Cardiac septum (tissue), 1 donor: ENCODE measurements at regions not wholly inside any gene's neighbourhood (a gene's known extent, or its start where the extent isn't known, plus 50 kb on each side); places are given as distances from the start of the nearest gene placed in this dataset.
"Not testable (repeated sequence)": the region's sequence is repeated elsewhere in the genome, so short reads cannot be mapped to it uniquely, and the experiment has no call there.

ENCODE experiments used
- DNase-seq: peaks from one replicate; pipeline ENCODE4 v3.0.0-alpha.2; 2020; ENCODE audit warnings: low spot score
- intact Hi-C: fragments of 100-400 bp; cut with DNase I; formaldehyde crosslinking; loops from one replicate; pipeline ENCODE4 v1.14.0; 2022
- donor health status: DM: no; HTN: no; CAD: no.

GRCh38 chr10:78342827-78343653 is 309.4 kb downstream of the RPS24 start:
- DNase-seq: peak; percentile 66

GRCh38 chr10:78344257-78344656 is 310.6 kb downstream of the RPS24 start:
- DNase-seq: peak; percentile 19

More at GRCh38 chr10:78342827-78343653, 309.4 kb downstream of the RPS24 start:
- intact Hi-C loops: no loop called here

GRCh38 chr10:78345515-78345914 is 311.9 kb downstream of the RPS24 start:
- intact Hi-C loops: not testable (repeated sequence)
- DNase-seq: peak; percentile 24

More at GRCh38 chr10:78344257-78344656, 310.6 kb downstream of the RPS24 start:
- intact Hi-C loops: not testable (repeated sequence)

DNA sequence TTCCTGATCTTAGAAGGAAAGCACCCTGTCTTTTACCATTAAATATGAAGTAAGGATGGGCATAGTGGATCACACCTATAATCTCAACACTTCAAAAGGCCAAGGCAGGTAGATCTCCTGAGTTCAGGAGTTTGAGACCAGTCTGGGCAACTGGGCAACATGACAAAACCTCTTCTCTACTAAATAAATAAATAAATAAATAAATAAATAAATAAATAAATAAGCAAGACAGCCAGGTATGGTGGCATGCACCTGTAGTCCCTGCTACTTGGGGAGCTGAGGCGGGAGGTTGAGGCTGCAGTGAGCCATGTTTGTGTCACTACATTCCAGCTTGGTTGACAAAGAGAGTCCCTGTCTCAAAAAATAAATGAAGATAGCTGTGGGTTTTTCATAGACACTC is 313.1 kb downstream of the RPS24 start:
- DNase-seq: no peak
- intact Hi-C loops: no loop called here

DNA sequence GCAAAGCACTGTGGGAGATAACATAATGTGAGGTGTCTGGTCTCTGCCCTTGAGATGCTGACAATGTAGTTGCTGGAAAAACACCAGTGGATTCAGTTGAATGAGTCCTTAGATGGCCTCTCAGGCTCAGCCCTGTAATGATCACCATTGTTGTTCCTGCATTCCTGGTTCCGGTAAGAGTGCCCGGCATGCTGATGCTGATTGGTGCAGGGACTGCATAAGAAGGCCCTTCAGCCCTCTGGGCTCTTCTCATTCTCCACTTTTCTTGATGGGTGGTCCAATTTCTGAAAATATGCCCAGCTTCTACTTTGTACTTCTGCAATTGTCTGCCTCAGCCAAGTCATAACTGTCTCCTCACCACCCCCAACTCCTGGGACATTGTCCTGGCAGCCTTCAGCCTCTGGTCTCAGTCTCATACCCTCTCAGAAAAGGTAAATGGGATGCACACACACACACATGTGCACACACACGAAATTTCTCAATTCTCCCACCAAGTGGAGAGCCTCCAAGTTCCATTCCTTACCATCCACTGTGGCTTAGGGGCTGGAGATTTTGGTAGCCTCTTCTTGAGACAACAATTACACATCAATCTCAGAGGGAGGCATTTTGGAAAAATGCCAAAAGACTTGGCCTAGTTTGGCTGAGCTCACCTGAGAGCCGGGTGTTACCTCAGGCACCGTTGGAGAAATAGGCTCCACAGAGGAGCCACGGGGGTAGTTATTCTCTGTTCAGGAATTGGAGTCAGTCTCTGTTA is 314.9 kb downstream of the RPS24 start:
- DNase-seq: peak; percentile 46
- intact Hi-C loops: no loop called here

- intact Hi-C loops: no loop called here
Observed at GRCh38 chr10:78349165-78349516, 315.5 kb downstream of the RPS24 start.

GRCh38 chr10:78349911-78350663 is 316.4 kb downstream of the RPS24 start:
- DNase-seq: peak; percentile 66
- intact Hi-C loops: no loop called here

More at GRCh38 chr10:78349165-78349516, 315.5 kb downstream of the RPS24 start:
- DNase-seq: peak; percentile 57

GRCh38 chr10:78351283-78351682 is 317.6 kb downstream of the RPS24 start:
- peak; percentile 33 for DNase-seq
- intact Hi-C loops: no loop called here

GRCh38 chr10:78351809-78352208 is 318.1 kb downstream of the RPS24 start:
- DNase-seq: no peak
- intact Hi-C loops: no loop called here

- intact Hi-C loops: no loop called here
- DNase-seq: no peak
Observed at GRCh38 chr10:78353636-78354035, 320.0 kb downstream of the RPS24 start.

DNA sequence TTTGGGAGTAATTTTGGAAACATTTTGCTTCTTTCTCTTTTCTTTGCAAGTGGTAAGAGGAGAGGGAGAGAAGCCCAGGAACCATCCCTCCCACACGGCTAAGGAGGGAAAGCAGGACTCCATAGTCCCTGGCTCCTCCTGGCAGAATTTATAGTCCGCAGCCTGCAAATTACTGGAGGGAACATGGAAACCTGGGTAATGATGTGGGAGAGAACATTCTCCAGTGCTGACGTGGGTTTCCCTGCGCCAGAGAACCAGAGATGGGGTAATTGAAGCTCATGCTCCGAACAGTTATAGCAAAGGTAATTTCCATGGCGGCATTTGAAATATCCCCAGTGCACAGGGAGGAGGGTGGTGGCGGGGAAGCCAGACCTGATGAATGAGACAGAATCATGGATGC is 320.4 kb downstream of the RPS24 start:
- intact Hi-C loops: no loop called here
- DNase-seq: no peak

DNA sequence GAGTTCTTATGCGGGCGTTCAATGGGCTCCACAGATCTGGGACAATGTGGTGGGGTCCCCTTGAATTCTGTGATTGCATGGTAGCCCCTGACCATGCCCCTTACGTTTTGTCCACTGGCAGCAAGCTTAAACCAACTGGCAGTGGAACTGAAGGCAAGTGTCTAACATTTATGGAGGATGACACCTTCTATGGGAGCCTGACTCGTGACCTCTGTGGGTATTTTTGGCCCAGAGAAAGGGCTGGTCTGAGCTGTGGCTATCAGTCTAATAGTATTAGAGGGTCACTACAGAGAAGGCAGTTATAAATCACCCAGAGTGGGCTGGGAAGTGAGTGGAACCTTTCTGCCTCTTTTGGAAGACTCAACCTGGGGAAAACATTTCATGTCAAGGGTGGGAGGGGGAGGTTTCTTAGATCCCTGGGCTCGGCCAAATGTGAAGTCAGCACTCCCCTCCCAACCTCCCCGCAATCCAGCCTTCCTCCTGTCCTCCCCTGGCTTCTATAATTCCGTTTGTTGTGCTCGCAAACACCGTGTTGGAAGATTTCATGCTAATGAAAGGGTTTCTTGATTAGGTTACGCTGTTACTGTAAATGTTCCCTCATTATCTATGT is 322.7 kb downstream of the RPS24 start:
- intact Hi-C loops: no loop called here
- DNase-seq: no peak

DNA sequence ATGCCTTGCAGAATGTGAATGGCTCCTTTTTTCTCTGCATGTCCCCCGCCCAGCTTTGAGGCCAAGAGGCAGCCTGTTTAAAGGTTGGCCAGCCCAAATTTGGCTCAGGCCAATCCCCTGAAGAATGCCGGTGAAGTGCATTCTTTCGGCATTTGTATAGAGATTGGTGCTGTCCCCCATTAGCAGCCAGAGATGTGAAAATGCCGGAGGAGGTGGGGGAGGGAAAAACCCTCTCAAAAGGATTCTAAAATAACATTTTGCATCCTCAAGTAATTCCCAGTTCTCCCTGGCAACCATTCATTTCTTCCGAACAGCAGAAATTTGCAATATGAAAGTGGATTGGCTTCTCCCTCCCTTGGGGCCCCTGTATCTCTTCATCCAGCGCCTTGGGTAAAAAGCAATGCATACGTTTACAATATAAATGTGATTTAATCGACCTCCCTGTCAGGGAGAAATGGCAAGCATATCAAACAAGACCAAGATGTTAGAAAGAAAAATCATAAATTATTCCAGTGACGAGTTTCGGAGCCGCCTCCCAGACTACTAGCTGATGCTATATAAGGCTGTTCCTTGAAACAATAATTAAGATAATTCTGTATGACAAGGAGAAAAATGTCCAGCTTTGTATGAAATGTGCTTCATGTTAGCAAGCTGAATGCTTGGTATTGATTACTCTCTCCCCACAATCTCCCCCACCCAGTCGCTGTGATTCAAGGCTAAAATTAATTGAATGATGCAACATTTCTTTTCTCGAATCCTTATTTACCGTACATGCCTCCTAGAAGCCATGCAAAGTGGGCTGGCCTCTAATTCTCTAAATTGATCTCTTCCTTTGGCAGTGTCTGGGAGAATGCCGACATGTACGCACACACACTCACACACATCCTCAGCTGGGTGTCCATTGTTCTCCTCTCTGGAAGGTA is 323.7 kb downstream of the RPS24 start:
- intact Hi-C loops: no loop called here
- no peak for DNase-seq

DNA sequence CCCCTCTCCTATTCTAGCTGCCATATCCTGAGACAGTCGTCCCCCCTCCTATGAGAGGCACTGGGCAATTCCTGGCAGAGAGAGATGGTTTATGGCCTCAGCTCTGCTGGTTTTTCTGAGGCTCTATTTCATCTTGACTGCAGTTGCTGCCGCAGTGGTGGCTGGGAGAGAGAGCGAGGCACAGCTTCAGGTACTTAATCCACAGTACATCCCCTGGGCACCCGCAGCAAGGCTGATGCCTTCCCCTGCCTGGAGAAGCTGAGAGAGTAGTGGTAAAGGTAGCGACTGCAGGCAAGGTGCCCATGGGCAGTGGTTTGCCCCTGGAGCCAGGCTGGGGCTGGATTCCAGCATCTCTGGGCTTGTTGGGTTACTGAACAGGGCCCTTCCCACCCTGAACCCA is 324.7 kb downstream of the RPS24 start:
- DNase-seq: no peak
- intact Hi-C loops: no loop called here

DNA sequence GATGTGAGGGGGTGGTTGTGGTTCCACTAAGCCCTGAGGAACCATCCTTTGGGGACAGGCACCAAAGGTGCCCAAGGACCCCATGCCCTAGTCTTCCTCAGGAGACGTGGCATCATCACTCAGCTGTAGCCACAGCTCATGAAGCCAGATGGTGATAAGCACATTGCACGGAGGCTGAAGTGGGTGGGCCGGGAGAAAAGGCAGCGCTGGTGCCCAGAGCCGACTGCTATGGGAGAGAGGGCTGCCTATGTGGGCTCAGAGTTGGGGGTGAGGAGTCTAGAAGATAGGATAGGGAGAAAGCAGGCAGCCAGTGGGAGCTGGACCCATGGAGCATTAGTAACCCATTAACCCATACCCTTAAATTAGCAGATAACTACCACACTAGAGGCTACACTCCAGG is 325.3 kb downstream of the RPS24 start:
- no peak for DNase-seq
- intact Hi-C loops: no loop called here

DNA sequence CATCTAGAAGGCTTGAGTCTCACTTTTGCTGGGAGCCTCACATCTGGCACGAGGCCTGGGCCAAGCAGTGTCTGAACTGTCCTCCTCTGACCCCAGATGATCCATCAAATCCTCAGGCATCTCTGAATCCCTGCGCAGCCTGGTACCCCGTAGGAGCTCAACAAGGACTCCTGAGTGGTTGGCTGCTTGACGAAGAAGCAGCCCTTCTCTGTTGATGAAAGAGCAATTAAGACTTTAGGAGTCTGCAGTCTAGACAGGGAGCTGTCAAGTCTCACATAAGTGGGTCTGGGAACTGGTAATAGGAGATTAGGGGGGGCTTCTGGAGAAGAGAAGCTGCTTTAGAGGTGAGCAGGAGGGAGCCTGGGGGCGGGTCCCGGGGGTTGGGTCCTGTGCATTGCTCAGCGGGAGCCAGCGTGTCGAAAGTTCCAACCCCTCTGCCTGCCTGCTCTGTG is 326.0 kb downstream of the RPS24 start:
- intact Hi-C loops: no loop called here
- no peak for DNase-seq

GRCh38 chr10:78360284-78360683 is 326.6 kb downstream of the RPS24 start:
- intact Hi-C loops: no loop called here
- no peak for DNase-seq

DNA sequence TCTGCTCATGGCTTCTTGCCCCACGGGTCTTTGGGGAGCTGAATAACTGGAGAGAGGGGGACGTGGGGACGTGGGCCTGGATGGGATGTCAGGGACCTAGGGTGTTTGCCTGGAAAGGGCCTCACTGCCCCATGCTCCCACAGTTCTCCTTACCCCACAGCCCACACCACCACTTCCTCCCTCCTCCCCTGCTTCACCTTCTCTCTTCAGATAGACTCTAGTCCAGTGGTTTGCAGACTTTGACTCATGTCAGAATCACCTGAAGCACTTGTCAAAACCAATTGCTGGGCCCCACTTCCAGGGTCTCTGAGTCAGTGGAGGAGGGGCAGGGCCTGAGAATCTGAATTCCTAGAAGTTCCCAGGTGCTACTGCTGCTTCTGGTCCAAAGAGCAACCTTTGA is 327.4 kb downstream of the RPS24 start:
- intact Hi-C loops: no loop called here
- no peak for DNase-seq
